HG02943 (cell line): ENCODE measurements at regions not wholly inside any gene's neighbourhood (a gene's known extent, or its start where the extent isn't known, plus 50 kb on each side); places are given as distances from the start of the nearest gene placed in this dataset.
"Not testable (repeated sequence)": the region's sequence is repeated elsewhere in the genome, so short reads cannot be mapped to it uniquely, and the experiment has no call there.

Source experiments
- ATAC-seq: cut with Tn5 transposase; IDR thresholded peaks from one replicate; pipeline ENCODE4 v1.9.1; 2021; ENCODE audit warnings: mild to moderate bottlenecking, low read depth, moderate library complexity; ENCODE audit not compliant: unreplicated experiment

GRCh38 chr4:147139455-147140198 lies 194.0 kb upstream of the TTC29 start:
- ATAC-seq = no peak

DNA sequence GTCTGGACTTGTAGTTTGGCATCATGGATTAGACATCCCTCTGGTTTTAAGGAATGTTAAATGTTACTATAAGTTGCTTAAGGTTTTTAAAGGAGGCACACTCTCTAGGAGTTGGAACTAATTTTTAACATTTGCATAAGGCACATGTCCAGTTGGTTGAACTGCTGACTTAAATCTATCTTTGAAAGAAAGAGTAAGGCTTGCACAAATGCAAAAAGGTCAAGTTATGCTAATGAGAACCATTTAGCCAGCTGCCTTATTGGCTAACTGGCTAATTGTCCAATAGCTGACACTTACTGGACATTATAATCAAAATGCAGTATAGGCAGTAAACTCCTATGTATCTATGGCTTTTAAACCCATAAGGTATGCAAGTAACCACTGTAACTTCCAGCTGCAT lies 206.1 kb upstream of the TTC29 start:
- ATAC-seq = no peak

DNA sequence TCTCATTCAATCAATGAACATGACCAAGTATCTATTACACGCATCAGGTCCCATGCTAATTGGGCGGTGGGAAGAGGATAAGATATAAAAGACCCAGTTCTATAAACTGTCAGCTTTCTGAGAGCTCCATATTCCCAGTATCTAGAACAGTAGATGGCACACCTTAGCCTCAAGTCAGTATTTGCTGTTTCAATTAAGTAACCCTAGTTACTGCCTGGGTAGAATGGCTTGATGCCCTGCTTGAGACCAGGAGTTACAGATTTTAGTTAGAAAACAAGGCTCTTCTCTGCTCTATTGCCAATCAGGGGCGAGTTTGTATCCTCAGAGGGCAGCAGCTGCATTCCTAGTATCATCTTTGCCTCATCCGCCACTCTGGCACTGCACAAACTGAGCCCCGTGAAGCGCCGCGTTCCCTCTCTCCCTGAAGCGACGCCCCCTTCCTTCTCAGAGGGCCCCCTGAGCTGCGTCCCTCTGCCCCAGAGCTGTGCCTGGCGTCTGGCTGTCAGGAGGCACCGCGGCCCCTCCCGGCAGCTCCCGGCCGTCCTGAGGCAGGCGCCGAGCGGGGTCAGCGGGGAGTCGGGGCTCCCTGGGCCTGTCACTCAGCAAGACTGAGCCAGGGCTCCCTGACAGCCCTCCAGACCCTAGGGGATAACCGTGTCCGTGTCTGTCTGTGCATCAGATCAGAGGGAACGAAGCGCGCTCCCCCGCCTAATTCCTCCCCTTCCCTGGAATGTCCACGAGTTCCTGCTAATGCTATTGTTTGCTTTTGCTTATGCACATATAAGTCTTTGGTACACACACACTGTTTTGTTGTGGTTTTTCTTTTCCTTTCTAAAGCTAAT lies 212.4 kb upstream of the TTC29 start:
- no peak for ATAC-seq

GRCh38 chr4:147160908-147161513 lies 215.3 kb upstream of the TTC29 start:
- no peak for ATAC-seq

GRCh38 chr4:147163311-147163710 lies 217.6 kb upstream of the TTC29 start:
- no peak for ATAC-seq

DNA sequence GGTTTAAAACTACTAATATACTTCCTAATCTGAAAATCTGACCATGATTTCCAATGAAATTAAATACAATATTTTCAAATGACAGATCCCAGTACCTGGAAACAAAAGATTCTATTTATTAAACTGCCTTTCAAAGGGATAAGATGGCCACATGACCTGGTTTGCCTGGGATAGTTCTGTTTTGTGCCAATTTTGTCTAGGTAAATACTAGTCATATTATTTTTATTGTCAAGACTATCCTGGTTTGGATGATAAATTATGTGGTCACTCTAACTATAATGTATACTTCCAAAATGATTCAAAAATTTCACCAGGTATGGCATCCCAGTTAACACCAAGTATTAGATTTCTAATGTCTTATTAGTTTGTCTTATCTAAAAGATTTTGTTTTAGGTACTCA lies 222.5 kb upstream of the TTC29 start:
- not testable (repeated sequence) for ATAC-seq

DNA sequence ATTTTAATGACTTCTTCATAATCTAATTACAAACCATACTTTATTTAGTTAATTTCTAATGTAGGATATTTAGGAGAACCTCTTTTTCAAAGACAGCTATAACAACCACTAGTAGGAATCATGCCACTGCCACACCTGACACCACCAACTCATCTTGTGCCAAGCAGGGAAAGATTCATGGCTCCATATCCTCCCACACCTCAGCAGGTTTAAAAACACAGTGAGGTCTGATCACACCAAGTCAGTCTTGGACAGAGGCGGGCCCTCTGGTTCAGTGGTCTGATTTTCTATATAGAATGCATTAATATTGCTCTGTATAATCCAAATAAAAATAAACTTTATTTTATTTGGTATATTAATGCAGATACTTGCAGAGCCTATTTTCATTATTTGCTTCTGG lies 227.7 kb upstream of the TTC29 start:
- ATAC-seq = no peak

- no peak for ATAC-seq
Measured at GRCh38 chr4:147173797-147174432, 228.3 kb upstream of the TTC29 start.

DNA sequence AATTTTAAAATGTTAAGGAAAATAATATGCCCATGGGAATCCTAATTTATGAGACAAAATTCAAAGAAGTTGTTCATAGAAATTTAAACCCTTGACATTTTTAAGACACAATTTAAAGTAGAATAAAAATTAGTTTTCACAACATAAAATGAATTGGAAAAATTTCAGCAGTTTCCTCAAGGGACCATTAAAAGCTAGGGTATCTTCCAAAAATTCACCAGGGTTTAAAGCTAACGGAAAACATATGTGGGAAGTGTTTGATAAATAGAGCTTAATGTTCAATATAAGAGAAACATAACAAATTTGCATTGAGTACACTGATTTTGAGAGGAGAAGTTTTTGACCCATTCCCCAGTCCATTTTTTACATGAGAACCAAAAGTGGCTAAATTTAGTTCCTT lies 228.9 kb upstream of the TTC29 start:
- no peak for ATAC-seq

DNA sequence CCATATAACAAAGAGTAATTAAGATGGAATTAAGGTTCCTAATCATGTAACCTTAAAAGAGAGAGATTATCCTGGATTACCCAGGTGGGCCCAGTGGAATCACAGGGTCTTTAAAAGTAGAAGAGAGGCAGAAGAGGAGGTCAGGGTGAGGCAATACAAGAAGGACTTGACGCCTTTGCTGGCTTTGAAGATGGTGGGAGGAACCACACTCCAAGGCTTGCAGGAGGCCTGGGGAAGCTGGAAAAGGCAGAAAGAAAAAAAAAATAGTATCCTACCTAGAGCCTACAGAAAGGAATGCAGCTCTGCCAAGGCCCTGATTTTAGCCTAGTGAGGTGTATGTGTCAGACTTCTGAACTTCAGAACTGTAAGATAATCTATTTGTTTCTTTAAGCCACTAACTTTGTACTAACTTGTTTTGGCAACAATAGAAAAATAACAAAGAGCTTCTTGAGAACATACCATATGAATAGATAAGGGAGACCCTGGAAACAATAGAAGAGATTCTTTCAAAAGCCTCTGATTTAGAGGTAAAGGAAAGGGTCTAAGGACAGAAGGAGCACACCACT lies 229.9 kb upstream of the TTC29 start:
- no peak for ATAC-seq

GRCh38 chr4:147182041-147182440 lies 236.4 kb upstream of the TTC29 start:
- no peak for ATAC-seq

DNA sequence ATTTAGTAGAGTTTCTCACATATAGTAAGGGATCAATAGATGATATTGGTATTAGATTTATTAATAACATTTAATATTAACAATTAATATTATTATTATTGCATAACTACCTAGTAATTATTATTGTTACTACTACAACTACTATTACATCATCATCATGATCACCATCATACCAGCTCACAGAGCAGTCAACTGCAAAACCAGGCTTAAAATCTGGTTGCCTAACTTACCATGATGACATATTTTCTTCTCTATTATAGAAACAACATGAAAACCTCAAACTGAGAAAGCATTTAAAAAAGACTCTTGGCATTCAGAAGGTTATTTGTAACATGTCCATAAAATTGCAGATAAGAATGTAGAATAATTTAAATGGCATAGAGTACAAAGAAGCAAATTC lies 247.0 kb upstream of the TTC29 start:
- no peak for ATAC-seq

DNA sequence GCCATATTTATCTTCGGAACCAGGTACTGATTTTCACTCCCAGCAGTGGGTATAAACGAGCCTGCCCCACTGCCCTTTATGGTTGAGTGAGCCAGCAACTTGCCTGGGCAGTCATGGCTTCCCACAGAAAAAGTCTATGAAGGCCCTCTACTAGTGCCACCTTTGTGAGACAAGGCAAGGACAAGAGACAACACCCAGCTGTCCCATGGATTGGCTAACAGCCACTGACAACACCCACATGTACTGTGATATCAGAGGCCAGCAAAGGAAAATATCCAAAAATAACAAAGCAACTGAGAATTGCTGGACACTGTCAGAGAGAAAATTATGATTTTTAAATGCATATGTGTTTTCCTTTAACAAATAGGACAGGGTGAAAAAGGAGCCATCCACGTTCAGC lies 248.4 kb upstream of the TTC29 start:
- no peak for ATAC-seq

DNA sequence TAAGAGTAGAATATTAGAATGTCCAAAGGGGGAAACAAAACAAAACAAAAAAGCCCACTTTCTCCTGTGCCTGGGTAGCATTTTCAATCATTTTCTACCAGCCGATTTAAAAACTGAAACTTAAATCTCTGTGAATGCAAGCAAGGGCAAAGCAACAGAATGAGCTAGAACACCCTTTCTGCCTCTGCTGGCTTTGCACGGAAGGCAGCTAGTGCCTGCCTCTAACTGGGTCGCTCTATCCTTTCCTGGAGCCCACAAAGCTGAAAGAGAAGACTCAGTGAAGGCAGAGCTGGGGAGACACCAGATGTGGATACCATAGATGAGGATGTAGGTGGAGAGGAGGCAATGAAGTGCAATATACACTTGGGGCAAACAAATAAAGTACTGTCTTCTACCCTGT lies 248.9 kb upstream of the TTC29 start:
- no peak for ATAC-seq

DNA sequence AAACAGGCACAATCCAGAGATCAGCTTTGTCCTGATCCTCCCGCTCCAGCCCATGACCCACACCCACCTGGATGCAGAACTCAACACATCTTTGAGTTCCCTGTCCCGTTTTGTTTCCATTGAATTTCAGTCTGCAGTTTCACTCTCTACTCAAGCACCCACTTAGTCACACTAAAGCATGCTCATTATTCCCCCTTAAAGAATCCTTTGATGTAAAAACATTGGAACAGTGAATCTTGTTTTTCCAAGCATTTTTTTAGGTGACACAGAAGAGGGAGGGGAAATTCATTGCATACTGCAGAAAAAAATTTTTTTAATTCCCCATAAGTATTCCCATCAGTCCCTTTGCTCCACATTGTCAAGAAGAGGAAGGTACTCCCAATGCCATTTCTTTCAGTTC lies 249.7 kb upstream of the TTC29 start:
- ATAC-seq = no peak

DNA sequence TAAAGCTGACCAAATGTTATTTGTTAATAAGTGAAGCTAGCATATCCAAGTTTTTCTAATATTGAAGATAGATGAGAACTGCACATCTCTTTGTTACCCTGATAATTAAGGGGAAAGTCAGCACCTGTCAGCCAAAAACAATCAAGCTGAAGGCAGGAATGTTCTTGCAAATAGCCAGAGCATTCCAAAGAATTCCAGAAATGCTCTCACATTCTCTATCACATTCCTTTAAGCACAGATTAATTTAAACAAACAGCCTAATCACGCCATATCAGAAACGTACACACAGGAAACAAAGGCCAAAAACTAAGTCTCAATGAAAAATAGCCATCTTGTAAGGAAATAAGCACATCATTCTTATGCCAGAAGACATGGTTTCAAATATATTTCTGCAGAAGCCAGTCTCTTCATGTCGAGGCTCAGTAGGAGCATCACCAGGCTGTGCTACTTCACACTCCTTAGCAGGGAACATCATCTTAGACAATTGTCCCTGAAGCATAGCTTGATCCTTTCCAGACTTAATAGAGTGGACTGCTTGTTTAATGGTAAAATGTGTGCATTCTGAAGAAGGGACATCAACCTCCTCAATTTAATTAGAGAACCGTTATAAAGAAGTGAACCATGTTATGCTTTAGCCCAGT lies 252.9 kb upstream of the TTC29 start:
- no peak for ATAC-seq

GRCh38 chr4:147201016-147201415 lies 255.4 kb upstream of the TTC29 start:
- ATAC-seq = no peak

GRCh38 chr4:147206807-147207206 lies 261.1 kb upstream of the TTC29 start:
- ATAC-seq = no peak

DNA sequence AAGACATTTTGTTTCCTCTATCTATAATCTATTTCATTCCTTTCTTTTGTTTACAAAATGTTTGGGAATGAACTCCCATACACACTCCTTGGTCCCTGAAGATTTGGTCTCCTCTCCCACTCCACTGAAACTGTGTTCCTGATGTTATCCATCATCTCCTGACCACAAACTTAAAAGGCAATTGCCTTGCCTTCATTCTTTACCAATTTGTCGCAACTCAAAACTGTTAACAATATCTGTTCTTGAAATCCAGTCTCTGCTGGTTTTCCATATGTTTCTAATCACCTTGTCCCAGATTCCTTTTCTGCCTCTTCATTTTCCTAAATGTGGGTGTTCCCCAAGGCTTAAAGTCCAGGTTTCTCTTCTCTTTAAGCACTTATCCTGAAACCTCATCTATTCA lies 262.2 kb upstream of the TTC29 start:
- no peak for ATAC-seq

DNA sequence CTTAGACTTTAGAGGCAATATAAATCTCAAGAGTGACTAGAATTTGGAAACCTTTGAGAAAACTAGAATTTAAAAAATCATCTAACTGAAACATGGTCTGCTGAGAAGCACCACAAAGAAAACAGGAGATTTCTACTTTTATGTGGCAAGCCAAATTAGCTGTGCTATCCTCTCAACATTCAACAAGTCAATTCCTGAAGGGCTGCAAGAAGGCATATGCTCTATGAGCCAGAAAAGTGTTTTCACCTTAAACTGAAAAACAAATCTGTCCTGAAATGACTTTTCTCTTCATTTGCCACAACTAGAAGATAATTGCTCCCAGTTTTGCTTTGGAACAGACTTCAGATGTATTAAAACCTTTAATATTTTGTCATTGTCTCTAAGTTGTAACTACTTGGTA lies 263.2 kb upstream of the EDNRA start:
- no peak for ATAC-seq
